Astrocyte of the spinal cord (primary cell): ENCODE measurements at regions not wholly inside any gene's neighbourhood (a gene's known extent, or its start where the extent isn't known, plus 50 kb on each side); places are given as distances from the start of the nearest gene placed in this dataset.
"Not testable (repeated sequence)": the region's sequence is repeated elsewhere in the genome, so short reads cannot be mapped to it uniquely, and the experiment has no call there.

Experiments
- DNase-seq: peaks from one replicate; pipeline ENCODE4 v3.0.0; 2011; ENCODE audit warnings: low read depth, low spot score
- H3K4me3 ChIP-seq: 2 replicates; pipeline ENCODE4 v1.5.1; 2011; ENCODE audit warnings: low read depth, mild to moderate bottlenecking, low read length, moderate library complexity
- in situ Hi-C: cut with HindIII; loops from 2 replicates; pipeline ENCODE4 v1.10.0; 2017; ENCODE audit warnings: low sequenced_read_pairs
- TF ChIP-seq, protein P1 (sequence below): IDR thresholded peaks from 2 replicates; pipeline ENCODE4 v1.5.1; 2012; ENCODE audit warnings: low read depth, mild to moderate bottlenecking, low read length, inconsistent platforms

DNA sequence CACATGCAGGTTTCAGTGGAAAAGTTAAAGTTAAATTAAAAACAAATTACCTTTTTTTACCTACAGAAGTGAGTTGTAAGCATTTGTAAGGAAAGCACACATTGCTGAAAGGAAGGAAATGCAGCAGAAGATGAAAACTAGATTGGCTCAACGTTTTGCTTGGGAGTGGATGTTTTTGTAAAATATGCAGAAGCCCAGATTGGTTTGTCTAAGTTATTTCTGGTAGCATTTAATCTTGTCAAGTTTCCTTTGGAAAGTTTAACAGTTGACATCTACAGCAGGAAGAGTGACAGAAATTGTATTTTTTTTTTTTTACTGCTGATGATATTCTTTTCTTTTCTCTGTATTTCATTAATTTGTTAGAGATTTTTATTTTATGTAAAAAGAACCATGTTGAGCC is 315.1 kb upstream of the MON1B start:
- in situ Hi-C loops: no loop called here
- H3K4me3 ChIP-seq: no peak overlapping the region
- DNase-seq: no peak
- TF ChIP-seq, protein P1, sequence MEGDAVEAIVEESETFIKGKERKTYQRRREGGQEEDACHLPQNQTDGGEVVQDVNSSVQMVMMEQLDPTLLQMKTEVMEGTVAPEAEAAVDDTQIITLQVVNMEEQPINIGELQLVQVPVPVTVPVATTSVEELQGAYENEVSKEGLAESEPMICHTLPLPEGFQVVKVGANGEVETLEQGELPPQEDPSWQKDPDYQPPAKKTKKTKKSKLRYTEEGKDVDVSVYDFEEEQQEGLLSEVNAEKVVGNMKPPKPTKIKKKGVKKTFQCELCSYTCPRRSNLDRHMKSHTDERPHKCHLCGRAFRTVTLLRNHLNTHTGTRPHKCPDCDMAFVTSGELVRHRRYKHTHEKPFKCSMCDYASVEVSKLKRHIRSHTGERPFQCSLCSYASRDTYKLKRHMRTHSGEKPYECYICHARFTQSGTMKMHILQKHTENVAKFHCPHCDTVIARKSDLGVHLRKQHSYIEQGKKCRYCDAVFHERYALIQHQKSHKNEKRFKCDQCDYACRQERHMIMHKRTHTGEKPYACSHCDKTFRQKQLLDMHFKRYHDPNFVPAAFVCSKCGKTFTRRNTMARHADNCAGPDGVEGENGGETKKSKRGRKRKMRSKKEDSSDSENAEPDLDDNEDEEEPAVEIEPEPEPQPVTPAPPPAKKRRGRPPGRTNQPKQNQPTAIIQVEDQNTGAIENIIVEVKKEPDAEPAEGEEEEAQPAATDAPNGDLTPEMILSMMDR: no peak

DNA sequence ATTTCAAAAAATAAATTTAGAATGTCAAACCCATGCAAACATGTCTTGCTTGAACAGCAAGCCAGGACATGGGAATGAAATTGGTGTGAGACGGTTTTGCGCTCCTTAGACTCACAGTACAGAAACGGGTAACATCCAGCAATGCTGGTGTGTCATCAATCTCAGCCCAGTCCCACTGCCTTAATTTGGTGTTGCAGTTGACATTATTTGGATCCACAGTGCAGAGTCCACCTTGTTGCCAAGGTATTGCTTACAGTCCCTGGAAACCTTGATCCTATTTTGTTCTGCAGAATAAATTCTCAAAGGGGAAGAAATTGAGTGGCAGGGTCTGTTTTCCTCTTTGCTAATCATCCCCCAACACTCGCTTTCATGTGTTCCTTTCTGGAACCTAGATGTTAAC is 311.6 kb upstream of the MON1B start:
- in situ Hi-C loops: no loop called here
- H3K4me3 ChIP-seq: no peak overlapping the region
- TF ChIP-seq, protein P1: no peak
- no peak for DNase-seq

GRCh38 chr16:76880523-76880922 is 310.5 kb upstream of the MON1B start:
- DNase-seq, H3K4me3 ChIP-seq, in situ Hi-C loops: not testable (repeated sequence)

- TF ChIP-seq, protein P1: no peak
- DNase-seq: no peak
- in situ Hi-C loops: no loop called here
- H3K4me3 ChIP-seq: no peak overlapping the region
Observed at GRCh38 chr16:76882105-76882504, 308.9 kb upstream of the MON1B start.

DNA sequence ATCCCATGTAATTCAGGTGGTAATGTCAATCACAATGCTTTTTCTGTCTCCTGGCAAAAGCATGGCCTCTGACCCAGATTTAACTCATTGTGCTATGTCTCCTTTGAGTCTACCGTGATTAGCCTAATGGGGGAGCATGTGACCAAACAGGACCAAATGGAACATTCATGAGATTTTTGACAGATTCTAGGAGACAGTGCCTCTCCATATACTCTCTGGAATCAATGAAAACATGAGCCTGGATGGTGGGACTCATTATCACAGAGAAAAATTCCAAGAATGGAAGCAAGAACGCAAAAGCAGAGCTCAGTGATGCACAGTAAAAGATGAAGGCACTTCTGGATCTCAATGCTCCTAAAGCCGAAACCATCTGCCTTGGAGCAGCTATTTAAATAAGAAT is 307.9 kb upstream of the MON1B start:
- in situ Hi-C loops: no loop called here
- H3K4me3 ChIP-seq: no peak overlapping the region
- TF ChIP-seq, protein P1: no peak
- DNase-seq: no peak

DNA sequence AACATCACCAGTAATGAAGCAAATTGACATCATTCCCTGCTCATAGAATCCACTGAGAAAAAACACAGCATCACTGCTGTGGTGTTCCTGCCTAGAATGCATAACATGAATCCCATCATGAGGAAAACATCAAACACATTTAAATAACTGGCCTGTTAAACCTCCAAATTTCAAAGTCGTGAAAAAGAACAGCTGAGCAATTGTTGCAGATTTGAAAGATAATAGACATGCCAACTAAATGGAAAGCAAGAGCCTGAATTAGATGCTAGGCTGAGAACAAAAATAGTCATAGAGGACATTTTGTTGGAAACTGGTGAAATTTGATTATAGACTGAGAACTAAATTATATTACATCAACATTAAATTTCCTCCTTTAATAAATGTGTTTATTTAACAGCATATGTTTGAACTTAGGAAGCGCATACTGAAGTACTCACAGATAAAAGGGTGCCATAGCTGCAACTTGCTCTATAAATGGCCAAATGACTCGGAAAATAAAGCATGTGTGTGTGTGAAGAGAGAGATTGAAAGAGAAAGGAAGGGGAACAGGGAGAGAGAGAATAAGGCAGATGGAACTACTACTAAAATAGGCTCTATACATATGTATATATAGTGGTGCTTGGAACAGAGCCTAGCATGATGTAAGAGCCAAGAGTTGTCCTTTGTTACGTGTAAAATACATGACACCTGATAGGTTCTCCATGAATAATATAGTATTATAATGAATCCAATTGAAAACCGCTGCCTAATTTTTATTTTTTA is 305.0 kb upstream of the MON1B start:
- DNase-seq: no peak
- TF ChIP-seq, protein P1: no peak
- in situ Hi-C loops: no loop called here
- H3K4me3 ChIP-seq: no peak overlapping the region

DNA sequence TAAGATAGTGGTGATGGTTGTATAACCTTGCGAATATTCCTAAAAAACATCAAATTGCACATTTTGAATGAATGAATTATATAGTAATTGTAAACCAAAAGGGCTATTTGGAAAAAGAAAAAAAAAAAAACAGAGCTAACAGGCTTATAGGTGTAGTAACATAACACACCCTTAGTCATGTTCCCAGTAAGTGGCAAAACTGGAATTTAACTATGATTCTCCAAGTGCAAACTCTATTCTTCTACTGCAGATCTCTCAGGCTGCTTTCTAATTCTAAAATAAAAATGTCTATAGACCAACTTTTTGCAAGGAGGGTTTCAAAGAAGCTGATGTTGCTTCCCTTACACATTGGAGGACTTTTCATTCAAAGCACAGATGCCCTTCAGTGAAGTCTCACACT is 293.2 kb upstream of the MON1B start:
- no peak for DNase-seq
- no peak overlapping the region for H3K4me3 ChIP-seq
- TF ChIP-seq, protein P1: no peak
- in situ Hi-C loops: no loop called here
